Caco-2 (cell line): ENCODE measurements at regions not wholly inside any gene's neighbourhood (a gene's known extent, or its start where the extent isn't known, plus 50 kb on each side); places are given as distances from the start of the nearest gene placed in this dataset.
"Not testable (repeated sequence)": the region's sequence is repeated elsewhere in the genome, so short reads cannot be mapped to it uniquely, and the experiment has no call there.

Experiments used
- BruUV-seq: library from RNA; stranded (reverse); fragments of 400-500 nt; replicated peaks from 2 replicates; lab custom pipeline; 2021; lab: Mats Ljungman, UMichigan
- CTCF ChIA-PET: fragments of 300-600 bp; sonication (Branson Sonifier 250); formaldehyde crosslinking; loops from one replicate; lab custom pipeline; 2022; ENCODE audit warnings: antibody characterized with exemption; lab: Charles Lee
- POLR2A ChIA-PET: fragments of 300-600 bp; sonication (Branson Sonifier 250); formaldehyde crosslinking; loops from one replicate; lab custom pipeline; 2022; ENCODE audit warnings: antibody characterized with exemption; lab: Charles Lee
- DNase-seq, 2 experiments: peaks; one replicate each; pipeline versions ENCODE4 v3.0.0 to v3.0.0-alpha.2; 2020 to 2022
- H3K27me3 ChIP-seq: replicated peaks from 2 replicates; pipeline ENCODE4 v1.6.0; 2011; ENCODE audit warnings: low read length; ENCODE audit not compliant: control insufficient read depth, insufficient read depth
- H3K36me3 ChIP-seq: 2 replicates; pipeline ENCODE4 v1.5.1; 2011; ENCODE audit warnings: low read length; ENCODE audit not compliant: control insufficient read depth, insufficient read depth
- H3K4me1 ChIP-seq: fragments of 250-450 bp; sonication (Bioruptor Pico); 2 replicates; pipeline ENCODE4 v1.5.1; 2020; ENCODE audit warnings: mild to moderate bottlenecking
- H3K4me3 ChIP-seq: 2 replicates; pipeline ENCODE4 v1.5.1; 2011; ENCODE audit warnings: low read depth, mild to moderate bottlenecking, control low read depth, low read length
- H3K9me3 ChIP-seq: fragments of 250-450 bp; sonication (Bioruptor Pico); 2 replicates; pipeline ENCODE4 v1.5.1; 2020; ENCODE audit warnings: mild to moderate bottlenecking, moderate library complexity
- H3K27ac Mint-ChIP-seq: one replicate; pipeline ENCODE4 v1.8.0; 2022; ENCODE audit warnings: mixed read lengths; ENCODE audit not compliant: unreplicated experiment
- H3K27me3 Mint-ChIP-seq: one replicate; pipeline ENCODE4 v1.8.0; 2022; ENCODE audit warnings: mixed read lengths; ENCODE audit not compliant: insufficient read depth, unreplicated experiment
- H3K36me3 Mint-ChIP-seq: one replicate; pipeline ENCODE4 v1.8.0; 2022; ENCODE audit warnings: mild to moderate bottlenecking, mixed read lengths; ENCODE audit not compliant: insufficient read depth, unreplicated experiment
- H3K4me1 Mint-ChIP-seq: one replicate; pipeline ENCODE4 v1.8.0; 2022; ENCODE audit warnings: low read depth, mixed read lengths; ENCODE audit not compliant: unreplicated experiment
- H3K4me3 Mint-ChIP-seq: one replicate; pipeline ENCODE4 v1.8.0; 2022; ENCODE audit warnings: mild to moderate bottlenecking, moderate library complexity, mixed read lengths; ENCODE audit not compliant: unreplicated experiment
- H3K9me3 Mint-ChIP-seq: one replicate; pipeline ENCODE4 v1.8.0; 2022; ENCODE audit warnings: mixed read lengths; ENCODE audit not compliant: unreplicated experiment
- intact Hi-C: fragments of 100-400 bp; cut with micrococcal nuclease; formaldehyde crosslinking; loops from one replicate; pipeline ENCODE4 v1.10.0; 2022; ENCODE audit not compliant: unreplicated experiment
- TF ChIP-seq, protein P1 (sequence below), 2 experiments: fragments of 200-600 bp in 1 of 2; IDR thresholded peaks; 1 replicate in 1 of 2; 2 replicates in 1 of 2; pipeline versions ENCODE4 v1.5.1 to v1.8.0; 2011 to 2022; ENCODE audit warnings: antibody characterized with exemption in 1 of 2, control low read depth in 1 of 2, inconsistent platforms in 1 of 2, low read depth in 1 of 2, low read length in 1 of 2, mild to moderate bottlenecking in 1 of 2, moderate library complexity in 1 of 2; ENCODE audit not compliant: insufficient read depth in 1 of 2, severe bottlenecking in 1 of 2, unreplicated experiment in 1 of 2

DNA sequence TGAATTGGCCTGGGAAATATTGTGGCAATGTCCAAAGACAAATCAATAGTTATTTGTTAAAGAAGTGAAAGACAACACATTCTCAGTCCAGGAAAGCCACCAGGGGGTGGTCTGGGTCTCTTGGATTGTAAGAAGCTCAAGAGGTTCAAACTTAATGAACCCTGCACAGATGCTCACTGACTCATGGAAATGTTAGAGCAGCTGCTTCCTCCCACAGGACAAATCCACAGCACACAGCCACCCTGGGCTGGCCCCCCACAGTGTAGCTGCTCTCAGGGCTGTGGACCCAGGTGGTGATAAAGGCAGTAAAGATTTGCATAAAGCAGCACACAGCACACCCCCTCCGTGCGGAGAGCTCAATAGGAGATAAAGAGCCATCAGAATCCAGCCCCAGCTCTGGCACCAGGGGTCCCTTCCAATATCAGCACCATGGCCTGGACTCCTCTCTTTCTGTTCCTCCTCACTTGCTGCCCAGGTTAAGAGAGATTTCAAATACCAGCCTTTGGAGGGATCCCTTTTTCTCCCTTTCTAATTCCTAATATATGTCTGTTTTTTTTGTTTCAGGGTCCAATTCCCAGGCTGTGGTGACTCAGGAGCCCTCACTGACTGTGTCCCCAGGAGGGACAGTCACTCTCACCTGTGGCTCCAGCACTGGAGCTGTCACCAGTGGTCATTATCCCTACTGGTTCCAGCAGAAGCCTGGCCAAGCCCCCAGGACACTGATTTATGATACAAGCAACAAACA lies 124.8 kb downstream of the VPREB1 start:
- H3K9me3 Mint-ChIP-seq, H3K36me3 Mint-ChIP-seq, H3K27ac Mint-ChIP-seq, DNase-seq, H3K4me1 ChIP-seq, POLR2A ChIA-PET, BruUV-seq, H3K36me3 ChIP-seq, H3K4me1 Mint-ChIP-seq, intact Hi-C loops, H3K9me3 ChIP-seq, H3K4me3 ChIP-seq, H3K4me3 Mint-ChIP-seq, H3K27me3 ChIP-seq: not testable (repeated sequence)
- CTCF ChIA-PET: interaction anchor here (1.0 kb wide), 1 partner anchor 26 kb away, joined by 3 read pairs; no protein-coding TSS in a partner anchor
- TF ChIP-seq, protein P1, sequence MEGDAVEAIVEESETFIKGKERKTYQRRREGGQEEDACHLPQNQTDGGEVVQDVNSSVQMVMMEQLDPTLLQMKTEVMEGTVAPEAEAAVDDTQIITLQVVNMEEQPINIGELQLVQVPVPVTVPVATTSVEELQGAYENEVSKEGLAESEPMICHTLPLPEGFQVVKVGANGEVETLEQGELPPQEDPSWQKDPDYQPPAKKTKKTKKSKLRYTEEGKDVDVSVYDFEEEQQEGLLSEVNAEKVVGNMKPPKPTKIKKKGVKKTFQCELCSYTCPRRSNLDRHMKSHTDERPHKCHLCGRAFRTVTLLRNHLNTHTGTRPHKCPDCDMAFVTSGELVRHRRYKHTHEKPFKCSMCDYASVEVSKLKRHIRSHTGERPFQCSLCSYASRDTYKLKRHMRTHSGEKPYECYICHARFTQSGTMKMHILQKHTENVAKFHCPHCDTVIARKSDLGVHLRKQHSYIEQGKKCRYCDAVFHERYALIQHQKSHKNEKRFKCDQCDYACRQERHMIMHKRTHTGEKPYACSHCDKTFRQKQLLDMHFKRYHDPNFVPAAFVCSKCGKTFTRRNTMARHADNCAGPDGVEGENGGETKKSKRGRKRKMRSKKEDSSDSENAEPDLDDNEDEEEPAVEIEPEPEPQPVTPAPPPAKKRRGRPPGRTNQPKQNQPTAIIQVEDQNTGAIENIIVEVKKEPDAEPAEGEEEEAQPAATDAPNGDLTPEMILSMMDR (IDR thresholded peaks at IDR 0.05; ENCODE audit: insufficient read depth in 1 of 2, low read depth in 1 of 2, low read length in 1 of 2, severe bottlenecking in 1 of 2, unreplicated experiment in 1 of 2): peak in 1 of 2 experiments; percentile 11
- peaks cover 10% of the 10 kb centered on the region for H3K27me3 Mint-ChIP-seq

- ChIA-PET POLR2A (no interaction called here), CTCF (no interaction called here)
- no TSS peak for BruUV-seq
- TF ChIP-seq, protein P1 (IDR thresholded peaks at IDR 0.05; ENCODE audit: insufficient read depth in 1 of 2, low read depth in 1 of 2, low read length in 1 of 2, severe bottlenecking in 1 of 2, unreplicated experiment in 1 of 2): no peak
- no peak overlapping the region for H3K27ac Mint-ChIP-seq
- no peaks in the 10 kb centered on the region for H3K9me3 ChIP-seq
- H3K36me3 Mint-ChIP-seq: no peaks in the 10 kb centered on the region
- no peak for DNase-seq
- H3K4me3 ChIP-seq: no peak overlapping the region
- peaks cover 9% of the 10 kb centered on the region for H3K27me3 Mint-ChIP-seq
- no peaks in the 10 kb centered on the region for H3K4me1 ChIP-seq
- no peaks in the 10 kb centered on the region for H3K36me3 ChIP-seq
- H3K27me3 ChIP-seq: peaks cover 2% of the 10 kb centered on the region; the same call in 1 of the 2 replicates
- intact Hi-C loops: no loop called here
- no peak overlapping the region for H3K4me3 Mint-ChIP-seq
- peaks cover 8% of the 10 kb centered on the region for H3K4me1 Mint-ChIP-seq
- H3K9me3 Mint-ChIP-seq: peaks cover 5% of the 10 kb centered on the region
Observed at GRCh38 chr22:22369964-22370270, 125.3 kb downstream of the VPREB1 start.

DNA sequence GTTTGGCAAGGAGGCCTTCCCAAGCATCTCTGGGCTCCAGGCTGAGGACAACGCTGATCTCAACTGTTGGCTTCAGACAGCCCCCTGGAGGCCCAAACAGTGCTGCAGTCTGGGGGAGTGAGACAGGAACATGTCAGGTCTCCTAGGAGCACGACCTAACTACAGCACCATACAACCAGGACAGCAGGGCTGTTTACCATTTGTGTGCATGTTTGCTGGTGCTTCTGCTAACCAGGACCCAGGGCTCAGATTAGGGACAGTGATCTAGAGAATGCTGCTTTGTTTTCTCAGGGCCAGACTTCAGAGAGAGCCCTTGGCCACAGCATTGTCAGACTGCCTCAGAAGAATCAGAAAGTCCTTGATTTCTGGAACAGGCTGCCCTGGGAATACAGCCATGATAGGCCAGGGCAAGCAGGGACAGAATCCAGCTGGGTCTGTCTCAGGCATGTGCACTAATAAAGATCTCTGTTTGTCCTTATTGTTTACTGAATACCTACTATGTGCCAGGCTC lies 126.5 kb downstream of the VPREB1 start:
- H3K9me3 ChIP-seq: no peaks in the 10 kb centered on the region
- H3K4me1 ChIP-seq: no peaks in the 10 kb centered on the region
- TF ChIP-seq, protein P1 (IDR thresholded peaks at IDR 0.05; ENCODE audit: insufficient read depth in 1 of 2, low read depth in 1 of 2, low read length in 1 of 2, severe bottlenecking in 1 of 2, unreplicated experiment in 1 of 2): no peak
- peaks cover 2% of the 10 kb centered on the region; the same call in 1 of the 2 replicates for H3K27me3 ChIP-seq
- ChIA-PET POLR2A (no interaction called here), CTCF (no interaction called here)
- no peaks in the 10 kb centered on the region for H3K36me3 ChIP-seq
- Mint-ChIP-seq H3K9me3 (no peaks in the 10 kb centered on the region), H3K4me1 (peaks cover 8% of the 10 kb centered on the region), H3K4me3 (no peak overlapping the region), H3K36me3 (no peaks in the 10 kb centered on the region), H3K27me3 (peaks cover 7% of the 10 kb centered on the region), H3K27ac (no peak overlapping the region)
- intact Hi-C loops: no loop called here
- DNase-seq: peak in 1 of 2 experiments; percentile 9
- BruUV-seq: no TSS peak
- H3K4me3 ChIP-seq: no peak overlapping the region
